NCI-H2171 treated with DMSO at 0.1 percent for 48 hours (cell line): ENCODE measurements at regions not wholly inside any gene's neighbourhood (a gene's known extent, or its start where the extent isn't known, plus 50 kb on each side); places are given as distances from the start of the nearest gene placed in this dataset.

Experiments used
- DNase-seq: peaks from one replicate; lab custom pipeline; 2025; lab: John Stamatoyannopoulos, UW

- DNase-seq = no peak
Measured at GRCh38 chr11:26777372-26777808, 55.5 kb upstream of the SLC5A12 start.

GRCh38 chr11:26778000-26778757 lies 56.3 kb upstream of the SLC5A12 start:
- no peak for DNase-seq

GRCh38 chr11:26779074-26779865 lies 57.4 kb upstream of the SLC5A12 start:
- no peak for DNase-seq

- DNase-seq = no peak
Measured at GRCh38 chr11:26780376-26781085, 58.7 kb upstream of the SLC5A12 start.

GRCh38 chr11:26782220-26782965 lies 60.5 kb upstream of the SLC5A12 start:
- DNase-seq = no peak

- no peak for DNase-seq
Measured at GRCh38 chr11:26783997-26784396, 62.1 kb upstream of the SLC5A12 start.

GRCh38 chr11:26790738-26791137 lies 68.9 kb upstream of the SLC5A12 start:
- DNase-seq = no peak

GRCh38 chr11:26792941-26793340 lies 71.1 kb upstream of the SLC5A12 start:
- DNase-seq = no peak

- no peak for DNase-seq
Measured at GRCh38 chr11:26793487-26793886, 71.6 kb upstream of the SLC5A12 start.

GRCh38 chr11:26801601-26802000 lies 79.7 kb upstream of the SLC5A12 start:
- DNase-seq = no peak

GRCh38 chr11:26805001-26805400 lies 83.1 kb upstream of the SLC5A12 start:
- DNase-seq = no peak

- no peak for DNase-seq
Measured at GRCh38 chr11:26806219-26806618, 84.4 kb upstream of the SLC5A12 start.

- no peak for DNase-seq
Measured at GRCh38 chr11:26820739-26821138, 98.9 kb upstream of the SLC5A12 start.

- DNase-seq = no peak
Measured at GRCh38 chr11:26823963-26824362, 102.1 kb upstream of the SLC5A12 start.

- DNase-seq = no peak
Measured at GRCh38 chr11:26827567-26828081, 105.8 kb upstream of the SLC5A12 start.

- DNase-seq = no peak
Measured at GRCh38 chr11:26828288-26828687, 106.4 kb upstream of the SLC5A12 start.

GRCh38 chr11:26830218-26830617 lies 108.4 kb upstream of the SLC5A12 start:
- no peak for DNase-seq

- no peak for DNase-seq
Measured at GRCh38 chr11:26830757-26831156, 108.9 kb upstream of the SLC5A12 start.

GRCh38 chr11:26834601-26835000 lies 112.7 kb upstream of the SLC5A12 start:
- DNase-seq = no peak

- DNase-seq = no peak
Measured at GRCh38 chr11:26835611-26836010, 113.8 kb upstream of the SLC5A12 start.

- no peak for DNase-seq
Measured at GRCh38 chr11:26837154-26837553, 115.3 kb upstream of the SLC5A12 start.
